SK-N-DZ (cell line): ENCODE measurements at regions not wholly inside any gene's neighbourhood (a gene's known extent, or its start where the extent isn't known, plus 50 kb on each side); places are given as distances from the start of the nearest gene placed in this dataset.
"Not testable (repeated sequence)": the region's sequence is repeated elsewhere in the genome, so short reads cannot be mapped to it uniquely, and the experiment has no call there.

Source experiments
- DNase-seq: peaks from one replicate; pipeline ENCODE4 v3.0.0-alpha.2; 2015; ENCODE audit warnings: low spot score

GRCh38 chr4:138510053-138510452 lies 267.9 kb upstream of the SLC7A11 start:
- no peak for DNase-seq

- DNase-seq: no peak
These were observed 267.2 kb upstream of the SLC7A11 start for GRCh38 chr4:138509346-138509745.

- DNase-seq: no peak
These were observed 265.4 kb upstream of the SLC7A11 start for GRCh38 chr4:138507522-138507921.

GRCh38 chr4:138501614-138502013 lies 259.5 kb upstream of the SLC7A11 start:
- DNase-seq: no peak

GRCh38 chr4:138500869-138501268 lies 258.7 kb upstream of the SLC7A11 start:
- DNase-seq: no peak

- DNase-seq: no peak
These were observed 257.5 kb upstream of the SLC7A11 start for GRCh38 chr4:138499627-138500026.

GRCh38 chr4:138494931-138495330 lies 252.8 kb upstream of the SLC7A11 start:
- no peak for DNase-seq

GRCh38 chr4:138494116-138494515 lies 252.0 kb upstream of the SLC7A11 start:
- DNase-seq: no peak

- DNase-seq: no peak
These were observed 250.0 kb upstream of the SLC7A11 start for GRCh38 chr4:138492176-138492575.

GRCh38 chr4:138488533-138488932 lies 246.4 kb upstream of the SLC7A11 start:
- no peak for DNase-seq

GRCh38 chr4:138487670-138488069 lies 245.5 kb upstream of the SLC7A11 start:
- no peak for DNase-seq

GRCh38 chr4:138487230-138487629 lies 245.1 kb upstream of the SLC7A11 start:
- DNase-seq: no peak

- DNase-seq: no peak
These were observed 243.3 kb upstream of the SLC7A11 start for GRCh38 chr4:138485498-138485897.

- no peak for DNase-seq
These were observed 233.0 kb upstream of the SLC7A11 start for GRCh38 chr4:138475116-138475515.

GRCh38 chr4:138473339-138473738 lies 231.2 kb upstream of the SLC7A11 start:
- no peak for DNase-seq

GRCh38 chr4:138460477-138461414 lies 218.6 kb upstream of the SLC7A11 start:
- DNase-seq: no peak

GRCh38 chr4:138458751-138459150 lies 216.6 kb upstream of the SLC7A11 start:
- DNase-seq: no peak

- DNase-seq: not testable (repeated sequence)
These were observed 214.2 kb upstream of the SLC7A11 start for GRCh38 chr4:138456349-138456748.

- DNase-seq: no peak
These were observed 212.9 kb upstream of the SLC7A11 start for GRCh38 chr4:138455097-138455496.

- DNase-seq: no peak
These were observed 210.7 kb upstream of the SLC7A11 start for GRCh38 chr4:138452826-138453225.

GRCh38 chr4:138451276-138451663 lies 209.1 kb upstream of the SLC7A11 start:
- DNase-seq: no peak

- no peak for DNase-seq
These were observed 208.6 kb upstream of the SLC7A11 start for GRCh38 chr4:138450546-138451275.

GRCh38 chr4:138449938-138450337 lies 207.8 kb upstream of the SLC7A11 start:
- DNase-seq: no peak
